ENCODE measurements at regions not wholly inside any gene's neighbourhood (a gene's known extent, or its start where the extent isn't known, plus 50 kb on each side); places are given as distances from the start of the nearest gene placed in this dataset.

GRCh38 chr12:92073094-92073493 is 72.6 kb downstream of the BTG1 start:
- TF ChIP-seq CTCF (IDR thresholded peaks at IDR 0.05) (no peak), EP300 (IDR thresholded peaks at IDR 0.05) (no peak)

Data from sigmoid colon (tissue), 4 donors.